ENCODE measurements at regions not wholly inside any gene's neighbourhood (a gene's known extent, or its start where the extent isn't known, plus 50 kb on each side); places are given as distances from the start of the nearest gene placed in this dataset.

DNA sequence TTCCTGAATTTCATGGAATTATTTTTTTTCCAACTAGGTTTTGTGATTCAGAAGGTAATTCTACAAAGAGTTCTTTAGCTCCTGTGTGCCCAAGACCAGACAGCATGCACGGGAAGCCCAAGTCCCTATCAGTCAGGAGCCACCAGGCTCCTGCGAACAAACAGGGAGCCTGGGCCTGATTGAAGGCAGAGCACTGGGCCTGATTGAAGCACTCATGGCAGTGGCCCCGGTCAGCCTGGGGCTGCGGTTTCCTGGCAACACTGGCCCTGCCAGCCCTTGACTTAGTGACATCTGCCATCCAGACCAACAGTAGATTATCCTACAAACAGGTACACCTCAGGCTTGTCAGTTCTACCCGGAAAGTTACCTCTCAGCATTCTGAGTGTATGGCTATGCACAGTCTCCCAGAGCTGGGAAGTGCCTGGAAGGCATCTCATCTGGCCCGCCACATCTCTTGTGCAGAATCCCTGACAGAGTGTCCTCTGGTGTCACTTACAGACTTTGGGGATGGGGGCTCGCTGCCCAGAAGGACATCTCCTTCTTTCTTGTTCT lies 133.8 kb downstream of the VEGFA start:
- no peak for DNase-seq (ENCODE audit: low read depth)

DNA sequence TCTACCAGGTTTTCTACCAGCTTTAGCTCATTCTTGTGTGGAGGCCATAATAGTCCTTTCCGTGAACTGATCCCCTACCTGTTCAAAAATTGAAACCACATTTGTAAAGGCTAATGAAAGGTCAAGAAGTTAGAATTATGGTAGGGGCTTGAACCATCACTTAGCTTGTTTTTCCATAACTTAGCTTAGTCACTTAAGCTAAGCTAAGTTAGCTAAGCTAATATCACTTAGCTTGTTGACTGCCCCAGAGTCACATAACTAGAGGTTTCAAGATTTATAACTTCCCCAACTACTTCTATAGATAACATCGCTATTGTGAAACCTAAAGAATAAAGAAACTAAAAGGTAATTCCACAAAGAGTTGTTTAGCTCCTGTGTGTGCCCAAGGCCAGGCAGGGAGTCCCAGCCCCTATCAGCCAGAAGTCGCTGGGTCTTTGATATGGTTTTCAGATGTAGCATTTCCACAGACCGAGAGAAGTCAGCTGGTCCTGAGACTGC lies 131.8 kb downstream of the VEGFA start:
- DNase-seq (ENCODE audit: low read depth) = no peak

DNA sequence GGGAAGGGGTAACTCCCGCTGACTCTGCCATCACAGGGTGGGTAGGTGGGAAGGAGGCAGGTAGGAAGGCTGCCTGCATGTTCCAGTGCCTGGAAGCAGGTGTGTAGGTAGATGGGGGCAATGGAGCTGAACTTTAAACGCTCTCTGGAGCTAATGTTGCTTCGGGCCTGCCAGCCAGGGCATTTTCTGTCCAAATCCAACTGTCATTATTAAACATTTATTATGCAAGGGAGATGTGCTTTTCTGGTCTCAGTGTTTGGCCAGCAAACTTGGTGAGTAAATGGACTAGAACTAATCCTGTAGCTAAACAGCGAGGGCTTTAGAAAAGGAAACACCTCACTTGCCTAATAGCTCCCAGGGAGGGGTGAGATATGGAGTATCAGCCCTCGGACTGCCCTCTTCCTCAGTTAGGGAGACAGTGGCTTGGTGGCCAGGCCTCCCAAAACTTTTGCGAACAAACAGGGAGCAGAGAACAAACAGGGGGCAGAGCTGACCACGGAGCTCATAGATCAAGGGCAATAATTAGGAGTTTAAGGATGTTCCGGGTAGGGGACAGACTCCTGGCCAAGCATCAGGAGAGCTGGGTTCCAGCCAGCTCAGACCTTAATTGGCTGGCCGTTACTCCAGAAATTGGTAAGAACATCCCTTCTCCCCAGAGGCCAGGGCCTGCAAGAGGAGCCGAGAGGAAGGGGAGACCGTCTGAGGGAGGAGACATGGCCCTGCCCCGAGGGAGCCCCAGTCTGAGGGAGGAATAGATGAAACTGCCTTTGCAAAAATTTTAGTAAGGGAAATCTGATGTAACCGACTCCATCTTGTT lies 131.1 kb downstream of the VEGFA start:
- DNase-seq (ENCODE audit: low read depth) = no peak

DNA sequence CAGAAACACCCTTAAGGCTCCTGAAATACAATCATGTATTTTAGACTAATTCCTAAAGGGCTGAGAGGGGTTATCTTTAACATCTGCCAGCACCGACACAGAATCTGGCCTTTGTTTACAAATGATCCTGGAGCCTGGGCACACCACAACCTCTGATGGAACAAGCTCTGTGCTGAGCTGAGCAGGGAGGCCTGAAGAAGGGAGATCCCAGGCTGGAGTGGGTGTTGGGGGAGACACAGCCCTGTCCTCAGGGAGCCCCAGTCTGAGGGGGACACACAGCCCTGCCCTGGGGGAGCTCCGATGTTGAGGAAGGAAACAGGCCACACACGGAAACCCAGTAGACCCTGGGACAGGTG lies 130.5 kb downstream of the VEGFA start:
- no peak for DNase-seq (ENCODE audit: low read depth)

DNA sequence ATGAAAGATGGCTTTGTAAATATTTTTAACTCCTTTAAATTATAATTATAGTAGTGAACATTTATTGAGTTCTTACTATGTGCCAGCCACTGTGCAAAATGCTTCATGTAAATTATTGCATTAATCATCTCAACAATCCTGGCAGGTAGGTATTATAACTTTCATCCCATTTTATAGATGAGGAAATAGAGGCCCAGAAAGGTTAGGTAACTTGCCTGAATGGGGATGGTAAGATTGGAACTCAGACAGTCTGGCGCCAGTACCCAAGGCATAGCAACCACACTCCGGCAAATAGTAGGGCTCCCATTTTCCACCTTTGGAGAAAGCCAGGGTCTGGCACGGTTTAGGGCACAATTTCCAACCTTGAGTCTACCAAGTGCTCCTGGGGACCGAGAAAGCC lies 129.8 kb downstream of the VEGFA start:
- no peak for DNase-seq (ENCODE audit: low read depth)

DNA sequence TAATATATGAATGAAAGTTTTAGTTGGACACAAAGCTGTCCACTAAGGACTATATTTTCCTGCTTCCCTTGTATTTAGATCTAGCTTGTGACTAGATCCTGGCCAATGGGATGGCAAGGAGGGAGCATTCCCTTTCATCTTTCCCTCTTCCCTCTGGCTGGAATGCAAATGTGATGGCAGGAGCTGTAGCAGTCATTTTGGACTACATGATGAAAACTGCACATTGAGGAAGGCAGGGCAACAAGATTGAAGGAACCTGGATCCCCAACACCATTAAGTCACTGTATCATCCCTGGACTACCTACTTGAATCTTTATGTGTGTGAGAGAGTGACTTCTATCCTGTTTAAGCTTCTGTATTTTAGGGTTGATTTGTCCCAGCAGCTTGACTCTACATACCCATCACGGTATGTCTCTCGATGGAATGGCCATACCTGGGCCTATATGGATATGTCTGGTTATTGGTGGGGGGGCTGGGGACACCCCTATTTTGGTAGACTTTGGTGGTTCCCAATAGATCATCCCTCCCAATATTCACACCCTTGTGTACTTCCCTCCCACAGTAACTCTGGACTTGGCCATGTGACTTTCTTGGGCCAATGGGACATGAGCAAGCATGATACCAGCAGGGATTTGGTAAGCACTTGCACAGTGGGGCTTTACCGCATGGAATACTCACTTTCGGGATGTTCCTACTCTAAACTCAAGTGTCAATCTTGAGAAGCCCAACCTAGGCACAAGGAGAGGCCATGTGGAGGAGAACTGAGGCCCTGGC lies 128.5 kb downstream of the VEGFA start:
- no peak for DNase-seq (ENCODE audit: low read depth)

DNA sequence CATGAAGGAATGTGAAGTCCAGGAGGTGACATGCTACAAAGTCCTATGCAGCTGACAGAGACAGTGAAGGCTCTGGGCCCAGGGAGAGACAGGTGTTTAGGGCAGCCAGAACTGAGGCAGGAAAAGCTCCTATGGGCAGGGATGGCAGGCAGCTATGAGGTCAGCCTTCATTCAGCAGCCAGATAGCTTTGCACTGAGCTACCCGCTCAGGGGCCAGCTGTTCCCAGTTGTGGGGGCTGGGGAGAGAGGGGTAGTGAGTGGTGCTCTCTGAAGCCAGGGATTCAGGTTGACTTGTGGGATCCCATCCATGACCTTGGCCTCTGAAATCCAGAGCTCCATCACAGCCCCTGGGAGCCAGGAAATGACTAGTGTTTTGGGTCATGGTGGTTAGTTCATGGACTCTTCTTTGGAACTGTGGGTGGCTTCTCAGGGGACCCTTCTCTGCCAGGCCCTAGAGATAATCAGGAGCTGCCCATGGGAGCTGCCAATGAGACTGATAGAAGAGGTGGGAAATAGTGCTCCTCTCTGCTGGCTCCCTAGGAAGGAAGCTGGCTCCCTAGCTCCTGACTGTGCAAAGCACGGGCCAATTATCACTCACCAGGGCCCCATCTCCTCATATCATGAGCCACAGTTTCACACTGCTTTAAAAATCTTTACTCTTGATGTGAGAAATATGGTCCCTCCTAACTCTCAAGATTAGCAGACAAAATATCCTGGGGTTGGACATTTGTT lies 127.7 kb downstream of the VEGFA start:
- DNase-seq (ENCODE audit: low read depth) = no peak

DNA sequence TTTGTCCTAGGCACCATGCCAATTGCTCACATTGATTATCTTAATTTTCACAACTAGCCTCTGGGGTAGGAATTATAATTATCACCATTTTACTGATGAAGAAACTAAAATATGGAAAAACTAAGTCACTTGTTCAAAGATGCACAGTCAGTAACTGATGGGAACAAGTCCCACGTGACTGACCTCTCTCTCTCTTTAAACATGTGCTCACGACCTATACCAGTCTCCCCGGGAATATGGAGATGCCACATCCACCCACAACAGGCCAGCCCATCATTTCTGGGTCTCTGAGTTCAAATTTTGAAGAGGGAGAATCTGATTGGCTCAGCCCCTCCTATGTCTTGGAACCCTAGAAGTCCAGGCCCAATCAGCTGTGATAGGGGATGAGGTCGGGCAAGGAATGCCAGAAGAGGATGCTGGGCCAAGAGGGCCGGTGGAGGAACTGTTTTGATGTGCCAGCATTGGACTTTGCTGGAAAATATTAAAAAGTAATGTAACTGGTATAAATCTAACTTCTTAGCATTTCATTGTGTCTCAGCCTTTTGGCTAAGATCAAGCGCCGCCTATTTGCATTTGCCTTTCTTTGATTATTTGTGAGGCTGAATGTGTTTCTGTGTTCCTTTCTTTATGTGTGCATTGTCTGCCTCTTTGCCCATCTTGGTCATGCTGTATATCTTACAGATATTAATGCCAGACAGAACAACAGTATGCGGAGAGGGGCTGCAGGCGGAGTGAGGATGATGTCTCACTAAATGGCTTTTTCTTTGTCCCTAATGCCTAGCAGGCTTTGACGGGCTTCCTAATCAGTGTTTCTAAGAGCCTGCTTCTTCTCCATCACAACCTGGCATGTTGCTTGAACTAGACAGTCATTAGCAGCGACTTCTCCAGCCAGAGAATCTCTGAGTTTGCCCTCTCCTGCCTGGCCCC lies 126.6 kb downstream of the VEGFA start:
- DNase-seq (ENCODE audit: low read depth) = no peak

DNA sequence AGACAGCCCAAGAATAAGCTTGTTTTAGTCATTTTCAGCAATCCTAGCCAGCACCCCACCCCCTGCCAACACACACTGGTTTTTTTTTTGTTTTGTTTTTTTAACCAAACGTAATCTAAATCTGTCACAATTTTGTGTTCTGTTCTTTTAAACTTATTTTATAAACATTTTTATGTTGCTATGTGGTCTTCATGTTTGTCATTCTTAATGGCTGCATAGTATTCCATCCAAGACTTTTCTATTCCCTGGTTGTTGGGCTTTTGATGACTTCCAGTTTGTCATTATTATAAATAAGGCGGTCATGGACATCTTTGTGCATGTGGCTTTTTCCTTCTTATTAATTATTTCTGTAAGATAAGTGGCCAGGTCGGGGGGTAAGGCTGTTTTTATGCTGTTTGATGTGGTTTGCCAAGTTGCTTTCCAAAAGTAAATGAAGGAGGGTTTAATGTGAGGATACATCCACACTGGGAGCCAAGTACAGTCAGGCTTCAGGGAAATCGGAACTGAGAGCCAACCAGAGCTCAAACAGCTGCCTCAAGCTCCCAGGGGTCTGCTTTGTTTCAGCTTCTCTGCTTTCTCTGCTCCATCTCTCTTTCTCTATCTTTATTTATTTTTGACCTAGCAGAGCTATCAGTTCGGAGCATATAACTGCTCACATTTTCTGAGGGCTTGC lies 125.8 kb downstream of the VEGFA start:
- DNase-seq (ENCODE audit: low read depth) = no peak

DNA sequence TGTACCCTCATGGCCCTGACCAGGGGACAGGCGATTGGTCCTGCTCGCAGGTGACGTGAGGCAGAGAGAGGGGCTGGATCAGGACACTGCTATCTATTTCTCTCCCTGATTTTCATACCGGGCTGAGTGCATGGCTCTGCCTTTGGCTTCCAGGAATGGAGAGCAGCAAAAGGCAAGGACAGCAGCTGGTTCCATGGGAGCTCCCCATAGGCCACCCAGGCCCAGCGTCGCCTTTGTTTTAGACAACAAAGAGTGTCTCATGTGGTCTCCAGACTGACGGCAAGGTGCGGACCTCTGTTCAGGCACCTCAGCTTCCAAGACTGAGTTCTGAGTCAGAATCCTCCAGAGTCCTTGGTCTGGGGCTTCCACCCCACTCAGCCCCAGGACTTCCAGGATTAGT lies 123.1 kb downstream of the VEGFA start:
- no peak for DNase-seq (ENCODE audit: low read depth)

DNA sequence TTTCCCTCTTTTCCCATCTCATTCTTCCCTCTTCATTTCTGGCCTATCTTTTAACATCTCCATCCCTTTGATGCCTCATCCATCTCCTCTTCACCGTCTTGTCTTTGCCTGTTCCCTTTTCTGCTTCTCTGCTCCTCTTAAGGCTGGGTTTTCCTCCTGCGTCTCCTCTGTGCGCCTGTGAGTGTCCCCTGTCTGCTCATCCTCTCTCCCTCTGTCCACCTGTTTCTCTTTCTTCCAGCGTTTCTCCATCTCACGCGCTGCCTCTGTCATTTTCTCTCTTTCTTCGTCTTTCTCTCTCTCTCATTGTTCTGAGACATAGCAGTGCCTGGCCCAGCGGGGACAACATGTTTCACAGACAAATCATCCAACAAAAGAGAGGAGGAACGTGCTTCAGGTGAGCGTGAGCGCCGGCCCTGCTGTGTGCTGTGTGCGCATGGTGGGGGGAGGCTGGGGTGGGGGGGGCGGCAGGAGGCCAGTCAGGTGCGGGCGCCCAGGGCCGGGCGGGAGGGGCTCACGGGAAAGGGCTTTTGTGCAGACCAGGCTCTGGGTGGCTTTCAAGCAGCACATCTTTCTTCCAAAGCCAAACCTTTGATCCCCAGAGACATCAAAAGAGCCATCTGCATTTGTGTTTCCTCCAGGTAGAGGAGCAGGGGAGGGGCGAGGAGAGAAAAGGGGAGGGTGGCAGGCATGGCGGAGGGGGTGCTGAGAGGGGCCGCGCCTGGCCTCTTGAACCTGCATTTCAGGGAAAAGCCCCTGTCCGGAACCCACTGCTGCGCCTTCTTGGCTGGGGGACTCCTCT lies 121.3 kb downstream of the VEGFA start:
- no peak for DNase-seq (ENCODE audit: low read depth)

DNA sequence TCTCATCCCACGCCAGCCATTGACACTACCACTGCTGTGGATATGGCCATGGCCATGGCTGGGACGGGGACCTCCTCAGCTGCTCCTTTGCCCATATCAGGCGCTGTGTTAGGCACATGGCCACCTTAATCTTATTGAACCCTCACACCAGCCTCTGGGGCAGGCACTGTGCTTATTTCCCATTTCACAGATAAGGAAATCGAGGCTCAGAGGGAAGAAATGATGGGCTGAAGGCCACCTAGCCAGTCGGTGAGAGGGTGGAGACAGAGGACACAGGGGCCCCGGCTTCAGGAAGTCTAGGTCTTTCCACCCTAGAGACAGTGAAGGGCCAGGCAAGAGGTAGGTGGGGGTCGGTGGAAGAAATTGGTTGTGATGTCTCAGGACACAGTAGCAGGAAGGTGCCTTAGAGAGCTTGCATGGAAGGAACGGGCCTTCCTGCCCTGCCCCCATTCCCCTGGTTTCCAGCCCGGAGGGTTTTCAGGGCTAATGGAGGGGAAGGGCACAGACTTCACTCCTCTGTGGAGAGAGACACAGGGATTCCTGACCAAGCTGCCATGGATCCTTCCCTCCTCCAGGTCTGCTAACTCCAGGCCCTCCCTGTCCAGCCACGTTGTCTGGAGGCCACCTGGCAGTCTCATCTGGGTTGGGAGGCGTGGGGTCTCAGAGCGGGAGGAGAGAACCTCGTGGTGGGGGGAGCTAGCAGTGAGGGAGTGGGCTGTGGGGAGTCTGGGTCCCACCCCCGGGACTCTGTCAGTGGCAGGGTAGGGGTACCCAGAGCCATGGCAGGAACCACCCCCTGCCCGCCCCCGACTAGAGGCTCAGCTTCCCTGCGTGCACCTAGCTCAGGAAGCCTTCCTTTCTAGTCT lies 120.4 kb downstream of the VEGFA start:
- DNase-seq (ENCODE audit: low read depth) = no peak

DNA sequence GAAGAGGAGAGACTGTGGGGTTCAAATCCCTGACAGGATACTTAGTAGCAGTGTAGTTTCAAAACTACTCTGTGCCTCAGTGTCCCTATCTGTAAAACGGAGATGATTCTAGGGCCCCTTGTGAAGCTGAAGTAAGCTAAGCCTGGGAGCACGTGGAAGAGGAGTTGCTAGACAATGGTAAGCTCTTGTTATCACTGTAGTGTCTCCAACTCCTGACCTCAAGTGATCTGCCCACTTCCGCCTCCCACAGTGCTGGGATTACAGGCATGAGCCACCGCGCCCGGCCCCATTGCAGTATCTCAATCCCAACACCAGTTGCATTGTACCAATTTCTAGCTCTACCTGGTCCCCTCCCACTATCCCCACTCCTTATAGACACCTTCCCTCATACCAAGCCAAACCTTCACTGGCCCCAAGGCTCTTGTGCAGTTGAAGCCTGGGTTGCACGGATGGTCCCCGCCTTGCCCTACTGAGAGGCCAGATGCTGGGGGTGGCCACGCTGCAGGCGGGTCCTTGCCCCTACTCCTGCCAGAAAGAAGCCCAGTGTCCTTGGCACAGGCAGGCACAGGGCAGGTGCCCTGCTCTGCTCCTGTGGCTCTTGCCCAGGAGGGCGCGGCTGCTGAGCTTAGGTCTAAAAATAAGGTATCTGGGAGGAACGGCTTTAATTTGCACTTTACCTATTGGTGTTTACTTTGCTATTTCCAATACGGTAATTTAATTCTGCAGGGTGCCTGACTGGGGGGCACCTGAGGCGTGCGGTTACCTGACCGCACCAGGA lies 118.1 kb downstream of the VEGFA start:
- DNase-seq (ENCODE audit: low read depth) = peak; percentile 44

DNA sequence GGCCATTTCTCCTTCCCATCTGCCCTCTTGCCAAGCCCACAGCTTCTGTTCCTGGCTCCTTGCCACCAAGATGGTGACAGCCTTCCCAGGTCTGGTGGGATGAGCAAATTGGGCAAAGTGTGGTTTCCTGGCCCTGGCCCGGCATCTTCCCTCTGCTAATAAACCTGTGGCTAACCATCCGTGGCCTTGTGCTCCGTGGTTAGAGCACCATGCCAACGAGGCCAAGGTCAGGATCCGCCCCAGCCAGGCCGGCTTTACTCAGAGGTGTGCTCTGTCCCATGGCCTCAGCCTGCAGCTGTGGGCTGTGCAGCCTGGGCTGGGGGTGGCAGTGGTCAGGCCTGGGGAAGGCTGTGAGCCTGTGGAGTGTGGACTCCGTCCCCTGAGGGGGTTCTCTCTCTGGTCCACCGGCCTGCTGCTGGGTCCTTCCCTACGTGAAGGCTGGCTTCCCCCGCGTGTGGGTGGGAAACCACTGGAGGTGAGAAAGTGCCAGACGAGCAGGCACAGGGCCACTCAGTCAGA lies 117.4 kb downstream of the VEGFA start:
- no peak for DNase-seq (ENCODE audit: low read depth)

DNA sequence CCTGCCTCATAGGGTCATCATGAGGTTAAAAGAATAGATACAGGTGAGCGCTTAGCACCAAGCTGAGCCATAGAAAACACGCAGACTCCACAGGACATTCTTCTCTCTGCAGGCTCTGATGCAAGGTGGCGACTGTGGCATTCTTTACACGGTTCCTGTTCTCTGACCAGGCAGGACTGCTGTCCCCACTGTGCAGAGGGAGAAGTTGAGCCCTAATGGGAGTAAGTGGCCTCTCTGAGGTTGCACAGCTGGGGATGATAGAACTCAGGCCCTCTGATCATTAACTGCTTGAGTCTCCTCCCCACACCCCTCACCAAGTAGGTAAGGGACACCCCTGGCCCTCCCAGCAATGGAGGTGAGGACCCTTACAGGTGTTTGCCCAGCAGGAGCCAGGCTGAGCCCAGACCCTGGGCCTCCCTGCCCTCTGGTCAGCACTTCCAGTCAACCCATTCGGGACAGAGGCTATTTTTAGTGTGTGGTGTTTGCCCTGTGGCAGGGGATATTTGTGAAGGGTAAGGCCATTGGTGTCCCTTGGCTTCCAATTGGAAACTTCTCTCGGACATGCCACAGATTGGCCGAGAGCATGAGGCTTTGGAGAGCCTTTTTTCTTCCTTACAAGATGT lies 116.8 kb downstream of the VEGFA start:
- DNase-seq (ENCODE audit: low read depth) = no peak

DNA sequence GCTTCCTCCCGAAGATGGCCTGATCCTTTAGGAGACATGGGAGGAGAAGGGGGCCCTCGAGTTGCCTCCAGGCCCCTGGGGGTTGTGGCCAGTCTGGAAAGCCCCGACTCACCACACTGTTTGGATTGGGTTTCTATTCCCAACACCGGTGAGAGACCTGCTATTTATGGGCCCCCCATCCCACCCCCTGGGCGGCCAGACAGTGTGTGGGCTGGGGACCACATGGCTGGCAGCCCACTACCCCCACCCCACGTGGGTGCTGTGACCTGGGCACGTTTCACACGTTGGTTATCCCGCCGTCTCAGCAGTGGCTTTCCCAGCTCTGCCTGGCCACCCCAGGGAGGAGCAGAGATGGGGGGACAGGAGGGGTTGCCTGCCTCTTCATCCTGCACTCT lies 116.1 kb downstream of the VEGFA start:
- DNase-seq (ENCODE audit: low read depth) = no peak

DNA sequence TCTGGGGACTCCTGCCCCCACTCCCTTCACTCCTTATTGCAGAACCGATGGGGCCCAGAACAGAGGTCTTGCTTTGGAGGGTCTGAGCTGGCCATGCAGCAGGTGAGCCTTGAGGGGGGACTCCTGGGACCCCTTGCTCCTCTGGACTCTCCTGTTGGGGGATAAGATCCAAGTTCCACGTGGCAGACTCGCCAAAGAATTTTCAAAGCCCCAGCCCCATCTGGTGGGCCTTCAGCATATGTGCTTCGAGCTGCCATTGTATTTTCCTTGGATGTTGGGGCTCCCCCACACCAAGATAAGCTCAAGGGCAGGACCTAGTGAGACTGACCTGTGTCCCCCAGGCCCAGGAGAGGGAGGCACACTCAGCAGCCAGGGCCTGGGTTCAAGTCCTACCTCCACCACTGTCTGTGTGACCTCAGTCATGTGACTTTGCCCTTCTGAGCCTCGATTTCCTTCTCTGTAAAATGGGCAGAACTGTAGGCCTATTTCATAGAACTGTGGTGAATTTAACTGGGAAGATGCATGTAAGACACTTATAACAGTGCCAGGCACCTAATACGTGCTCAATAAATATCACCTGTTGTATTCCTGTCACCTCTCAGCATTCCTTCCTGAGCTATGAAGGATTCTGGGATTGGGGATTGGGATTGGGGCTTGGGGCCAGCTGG lies 115.5 kb downstream of the VEGFA start:
- no peak for DNase-seq (ENCODE audit: low read depth)
